ENCODE measurements at regions not wholly inside any gene's neighbourhood (a gene's known extent, or its start where the extent isn't known, plus 50 kb on each side); places are given as distances from the start of the nearest gene placed in this dataset.

DNA sequence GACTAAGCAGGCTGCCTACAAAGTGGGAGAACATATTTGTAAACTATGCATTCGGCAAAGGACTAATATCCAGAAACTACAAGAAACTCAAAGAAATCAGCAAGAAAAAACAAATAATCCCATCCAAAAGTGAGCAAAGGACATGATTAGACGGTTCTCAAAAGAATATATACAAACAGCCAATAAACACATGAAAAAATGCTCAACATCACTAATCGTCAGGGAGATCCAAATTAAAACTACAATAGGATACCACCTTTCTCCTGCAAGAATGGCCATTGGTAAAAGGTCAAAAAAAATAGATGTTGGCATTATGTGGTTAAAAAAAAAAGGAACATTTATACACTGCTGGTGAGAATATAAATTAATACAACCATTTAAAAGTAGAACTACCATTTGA is 259.6 kb upstream of the SLITRK3 start:
- no peak for TF ChIP-seq EP300 (IDR thresholded peaks at IDR 0.05)
- no peak for TF ChIP-seq POLR2A (IDR thresholded peaks at IDR 0.05)
- TF ChIP-seq, protein P1, sequence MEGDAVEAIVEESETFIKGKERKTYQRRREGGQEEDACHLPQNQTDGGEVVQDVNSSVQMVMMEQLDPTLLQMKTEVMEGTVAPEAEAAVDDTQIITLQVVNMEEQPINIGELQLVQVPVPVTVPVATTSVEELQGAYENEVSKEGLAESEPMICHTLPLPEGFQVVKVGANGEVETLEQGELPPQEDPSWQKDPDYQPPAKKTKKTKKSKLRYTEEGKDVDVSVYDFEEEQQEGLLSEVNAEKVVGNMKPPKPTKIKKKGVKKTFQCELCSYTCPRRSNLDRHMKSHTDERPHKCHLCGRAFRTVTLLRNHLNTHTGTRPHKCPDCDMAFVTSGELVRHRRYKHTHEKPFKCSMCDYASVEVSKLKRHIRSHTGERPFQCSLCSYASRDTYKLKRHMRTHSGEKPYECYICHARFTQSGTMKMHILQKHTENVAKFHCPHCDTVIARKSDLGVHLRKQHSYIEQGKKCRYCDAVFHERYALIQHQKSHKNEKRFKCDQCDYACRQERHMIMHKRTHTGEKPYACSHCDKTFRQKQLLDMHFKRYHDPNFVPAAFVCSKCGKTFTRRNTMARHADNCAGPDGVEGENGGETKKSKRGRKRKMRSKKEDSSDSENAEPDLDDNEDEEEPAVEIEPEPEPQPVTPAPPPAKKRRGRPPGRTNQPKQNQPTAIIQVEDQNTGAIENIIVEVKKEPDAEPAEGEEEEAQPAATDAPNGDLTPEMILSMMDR (IDR thresholded peaks at IDR 0.05) = no peak

Measured in tibial nerve (tissue), 4 donors.